Muscle of leg (tissue), 3 donors: ENCODE measurements at regions not wholly inside any gene's neighbourhood (a gene's known extent, or its start where the extent isn't known, plus 50 kb on each side); places are given as distances from the start of the nearest gene placed in this dataset.

Experiments
- DNase-seq: peaks from one replicate; pipeline ENCODE4 v3.0.0; 2013
- H3K27ac ChIP-seq: one replicate; pipeline ENCODE4 v1.5.1; 2013; ENCODE audit warnings: mild to moderate bottlenecking, low read length, control low read depth
- H3K27me3 ChIP-seq: one replicate; pipeline ENCODE4 v1.6.1; 2013; ENCODE audit warnings: low read length; ENCODE audit not compliant: control insufficient read depth, insufficient read depth
- H3K36me3 ChIP-seq: one replicate; pipeline ENCODE4 v1.6.1; 2013; ENCODE audit warnings: low read length; ENCODE audit not compliant: control insufficient read depth, insufficient read depth
- H3K4me1 ChIP-seq: one replicate; pipeline ENCODE4 v1.6.1; 2013; ENCODE audit warnings: low read length; ENCODE audit not compliant: control insufficient read depth, insufficient read depth
- H3K4me3 ChIP-seq: one replicate; pipeline ENCODE4 v1.5.1; 2013; ENCODE audit warnings: low read length, control low read depth
- H3K9me3 ChIP-seq: replicated peaks from 2 replicates; pipeline ENCODE4 v1.6.1; 2013; ENCODE audit warnings: low read depth, low read length; ENCODE audit not compliant: control insufficient read depth
- WGBS: methylation state at CpG from one replicate; pipeline ENCODE4 v1.1.5; 2013; ENCODE audit warnings: missing lambda C conversion rate; ENCODE audit not compliant: insufficient coverage; 5-methylcytosine and 5-hydroxymethylcytosine counted together

DNA sequence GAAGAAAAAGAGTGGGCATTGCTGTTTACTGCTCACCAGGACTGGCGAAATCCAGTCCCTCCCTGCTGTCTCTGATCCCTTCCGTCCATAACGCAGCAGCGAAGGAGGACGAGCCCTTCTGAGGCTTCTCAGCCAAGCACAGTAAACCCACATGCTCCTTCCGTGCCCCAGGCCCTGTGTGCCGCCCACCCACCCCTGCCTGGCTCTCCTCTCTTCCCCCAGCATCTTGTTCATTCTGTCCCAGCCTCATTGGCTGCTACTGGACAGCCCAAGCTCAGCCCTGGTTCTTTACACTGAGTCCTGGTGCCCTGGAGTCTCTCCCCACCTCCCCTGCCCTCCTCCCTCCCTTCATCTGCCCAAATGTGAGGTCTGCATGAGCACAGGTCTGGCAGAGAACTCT is 559.7 kb downstream of the BRD1 start:
- no peaks in the 10 kb centered on the region for H3K36me3 ChIP-seq
- H3K4me3 ChIP-seq: no peak overlapping the region
- peaks cover 41% of the 10 kb centered on the region for H3K27me3 ChIP-seq
- H3K4me1 ChIP-seq: no peaks in the 10 kb centered on the region
- no peak for DNase-seq
- H3K9me3 ChIP-seq: no peaks in the 10 kb centered on the region
- 26% methylated on average over 3 of the region's 7 CpGs for WGBS
- no peak overlapping the region for H3K27ac ChIP-seq

DNA sequence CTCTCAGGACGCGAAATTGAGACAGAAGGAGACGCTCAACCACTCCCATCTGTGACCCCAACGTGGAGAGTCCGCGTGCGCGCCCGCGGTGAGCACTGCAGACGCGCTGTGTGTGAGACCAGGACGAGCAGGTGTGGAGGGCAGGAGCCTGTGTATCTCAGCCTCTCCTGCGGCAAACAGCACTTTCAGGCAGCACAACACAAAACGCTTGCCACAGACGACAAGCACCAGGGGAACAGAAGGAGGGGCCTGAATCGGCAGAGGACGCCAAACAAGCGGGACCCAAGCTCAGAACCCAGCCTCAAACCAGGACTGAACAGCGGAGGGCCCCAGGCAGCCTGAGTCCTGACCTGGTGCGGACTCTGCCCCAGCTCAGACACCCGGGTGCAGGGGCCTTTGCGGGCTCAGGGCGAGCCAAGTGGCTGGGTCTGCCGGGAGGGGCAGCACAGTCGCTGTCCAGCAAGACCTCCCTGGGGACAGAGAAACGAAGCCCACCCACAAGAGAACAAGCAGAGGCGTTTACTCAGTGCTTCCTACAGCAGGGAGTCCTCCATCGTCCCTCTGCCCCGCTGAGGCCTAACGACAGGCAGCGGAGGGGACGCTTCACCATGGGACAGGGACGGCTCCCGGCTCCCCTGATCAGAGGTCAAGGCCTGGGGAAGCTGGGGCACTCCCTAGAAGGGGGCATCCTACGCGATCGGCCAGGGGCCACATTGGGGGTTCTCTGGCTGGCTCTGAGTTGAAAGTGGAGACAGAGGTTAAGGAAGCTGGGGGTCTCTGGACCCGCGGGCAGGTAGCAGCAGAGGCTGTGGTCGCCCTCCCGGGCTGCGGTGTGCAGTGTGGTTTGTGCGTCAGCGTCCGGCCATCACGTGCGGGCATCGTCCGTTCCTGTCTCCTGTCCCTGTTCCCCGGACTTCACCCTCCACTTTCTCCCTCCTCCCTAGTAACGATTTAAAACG is 560.8 kb downstream of the BRD1 start:
- H3K4me3 ChIP-seq: no peak overlapping the region
- no peaks in the 10 kb centered on the region for H3K4me1 ChIP-seq
- no peaks in the 10 kb centered on the region for H3K9me3 ChIP-seq
- peaks cover 36% of the 10 kb centered on the region for H3K27me3 ChIP-seq
- WGBS: 45% methylated on average over 35 of the region's 53 CpGs
- no peaks in the 10 kb centered on the region for H3K36me3 ChIP-seq
- H3K27ac ChIP-seq: no peak overlapping the region
- DNase-seq: no peak

- no peak overlapping the region for H3K4me3 ChIP-seq
- H3K27me3 ChIP-seq: peaks cover 21% of the 10 kb centered on the region
- no peak overlapping the region for H3K27ac ChIP-seq
- no peaks in the 10 kb centered on the region for H3K4me1 ChIP-seq
- 78% methylated on average over 6 of the region's 11 CpGs for WGBS
- H3K9me3 ChIP-seq: no peaks in the 10 kb centered on the region
- H3K36me3 ChIP-seq: no peaks in the 10 kb centered on the region
- DNase-seq: no peak
Observed at GRCh38 chr22:49264696-49265095, 563.0 kb downstream of the BRD1 start.

GRCh38 chr22:49263101-49263500 is 564.6 kb downstream of the BRD1 start:
- H3K9me3 ChIP-seq: no peaks in the 10 kb centered on the region
- no peak for DNase-seq
- peaks cover 13% of the 10 kb centered on the region for H3K27me3 ChIP-seq
- H3K27ac ChIP-seq: no peak overlapping the region
- 93% methylated on average over 11 of the region's 15 CpGs for WGBS
- no peak overlapping the region for H3K4me3 ChIP-seq
- H3K4me1 ChIP-seq: no peaks in the 10 kb centered on the region
- no peaks in the 10 kb centered on the region for H3K36me3 ChIP-seq

DNA sequence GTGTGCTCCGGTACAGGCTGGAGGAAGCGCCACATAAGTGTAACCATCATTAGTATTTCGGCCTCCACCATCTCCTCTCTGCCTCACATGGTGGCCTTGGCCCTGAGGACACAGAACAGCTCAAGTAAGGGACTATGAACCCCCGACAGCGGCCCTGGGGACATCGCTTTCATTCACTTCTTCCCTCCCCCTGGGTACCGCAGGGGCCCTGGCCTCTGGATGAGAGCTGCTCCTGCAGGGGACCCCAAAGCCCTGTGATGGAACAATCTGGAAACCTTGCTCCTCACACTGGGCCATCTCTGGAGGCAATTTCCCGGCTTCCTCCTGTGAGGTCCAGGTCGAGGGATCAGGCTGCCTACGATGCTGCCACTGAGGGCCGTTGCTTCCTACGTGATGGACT is 565.5 kb downstream of the BRD1 start:
- Histone ChIP-seq H3K27ac (no peak overlapping the region), H3K4me1 (no peaks in the 10 kb centered on the region), H3K9me3 (no peaks in the 10 kb centered on the region), H3K36me3 (no peaks in the 10 kb centered on the region), H3K27me3 (peaks cover 10% of the 10 kb centered on the region), H3K4me3 (no peak overlapping the region)
- DNase-seq: no peak
- WGBS: 90% methylated on average over 8 of the region's 12 CpGs

DNA sequence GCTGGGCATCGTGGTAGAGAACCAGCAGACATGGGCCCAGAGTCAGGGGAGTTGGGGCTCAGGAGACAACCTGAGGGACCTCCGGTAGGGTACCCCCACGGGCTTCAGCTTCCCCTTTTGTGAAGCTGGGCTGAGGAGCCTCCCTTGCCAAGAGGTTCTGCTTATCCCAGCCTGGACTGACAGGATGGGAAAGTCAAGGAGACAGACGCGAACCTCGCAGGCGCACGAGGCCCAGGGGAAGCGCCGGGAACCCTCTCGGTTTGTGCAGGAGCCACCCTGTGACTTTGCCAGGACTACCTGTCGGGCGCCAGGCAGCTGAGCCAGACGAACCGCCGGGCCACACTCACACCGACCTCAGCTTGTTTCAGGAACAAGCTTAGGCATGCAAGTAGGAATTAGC is 566.1 kb downstream of the BRD1 start:
- DNase-seq: no peak
- Histone ChIP-seq H3K4me1 (no peaks in the 10 kb centered on the region), H3K27me3 (peaks cover 5% of the 10 kb centered on the region), H3K36me3 (no peaks in the 10 kb centered on the region), H3K4me3 (no peak overlapping the region), H3K27ac (no peak overlapping the region), H3K9me3 (no peaks in the 10 kb centered on the region)
- 83% methylated on average over 14 of the region's 17 CpGs for whole genome bisulfite sequencing

DNA sequence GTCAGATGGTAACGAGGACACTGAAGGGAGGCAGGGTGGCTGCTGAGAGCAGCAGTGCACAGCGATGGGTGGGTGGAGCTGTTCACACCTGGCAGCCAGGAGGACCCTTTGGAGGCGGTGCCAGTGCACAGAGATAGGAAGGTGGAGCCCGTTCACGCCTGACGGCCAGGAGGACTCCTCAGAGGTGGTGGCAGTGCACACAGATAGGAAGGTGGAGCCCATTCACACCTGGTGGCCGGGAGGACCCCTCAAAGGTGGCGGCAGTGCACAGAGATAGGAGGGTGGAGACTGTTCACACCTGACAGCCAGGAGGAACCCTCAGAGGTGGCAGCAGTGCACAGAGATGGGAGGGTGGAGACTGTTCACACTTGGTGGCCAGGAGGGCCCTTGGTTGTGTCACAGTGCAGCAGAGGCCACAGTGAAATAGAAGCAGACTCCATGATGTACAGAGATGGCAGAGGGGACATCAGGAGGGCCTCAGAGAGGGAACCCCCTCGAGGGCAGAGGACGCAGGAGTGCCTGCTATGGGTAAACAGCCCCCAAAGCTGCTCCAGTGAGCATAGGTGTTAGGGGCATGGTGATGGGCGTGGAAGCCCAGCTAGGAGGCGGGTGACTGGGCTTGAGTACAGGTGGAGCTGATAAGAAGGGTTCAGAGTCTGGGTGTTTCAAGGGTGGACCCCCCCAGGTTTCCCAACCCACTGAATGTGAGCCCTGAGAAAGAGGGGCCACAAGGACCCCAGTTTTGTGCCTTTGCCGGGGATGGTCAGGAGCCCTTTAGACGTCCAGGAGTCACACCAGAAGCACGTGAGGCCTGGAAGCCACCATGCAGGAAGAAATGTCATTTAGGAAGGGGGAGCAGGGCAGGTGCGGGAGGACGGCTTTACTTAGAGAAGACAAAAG is 566.7 kb downstream of the BRD1 start:
- no peaks in the 10 kb centered on the region for H3K9me3 ChIP-seq
- H3K27me3 ChIP-seq: peaks cover 2% of the 10 kb centered on the region
- no peaks in the 10 kb centered on the region for H3K4me1 ChIP-seq
- 76% methylated on average over 16 of the region's 17 CpGs for WGBS
- H3K27ac ChIP-seq: no peak overlapping the region
- H3K36me3 ChIP-seq: no peaks in the 10 kb centered on the region
- no peak for DNase-seq
- no peak overlapping the region for H3K4me3 ChIP-seq

DNA sequence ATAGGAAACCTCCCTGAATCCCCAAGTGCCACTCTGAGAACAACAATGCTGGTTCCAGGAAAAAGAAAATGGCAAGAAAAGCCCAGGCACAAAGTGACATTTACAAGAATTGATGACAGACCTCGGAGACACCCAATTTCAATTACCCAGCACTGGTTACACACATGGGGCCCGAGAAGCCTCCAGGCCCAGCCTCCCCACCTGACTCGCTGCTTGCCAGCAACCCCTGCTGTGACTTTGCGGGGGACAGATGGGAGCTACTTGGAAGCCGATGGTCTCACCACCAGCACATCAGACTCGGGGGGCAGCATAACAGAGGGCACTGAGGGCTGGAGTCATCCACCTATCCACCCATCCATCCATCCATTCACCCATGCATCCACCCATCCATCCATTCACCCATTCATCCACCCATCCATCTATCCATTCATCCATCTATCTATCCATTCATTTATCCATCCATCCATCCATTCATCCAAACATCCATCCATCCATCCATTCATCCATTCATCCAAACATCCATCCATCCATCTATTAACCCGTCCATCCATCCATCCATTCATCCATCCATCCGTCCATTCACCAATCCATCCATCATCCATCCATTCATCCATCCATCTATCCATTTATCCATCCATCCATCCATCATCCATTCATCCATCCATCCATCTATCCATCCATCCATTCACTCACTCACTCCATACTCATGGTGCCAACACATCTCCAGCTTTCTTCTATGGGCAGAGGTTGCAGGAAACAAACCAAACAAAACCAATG is 567.6 kb downstream of the BRD1 start:
- H3K36me3 ChIP-seq: no peaks in the 10 kb centered on the region
- H3K27ac ChIP-seq: no peak overlapping the region
- H3K27me3 ChIP-seq: peaks cover 6% of the 10 kb centered on the region
- no peak overlapping the region for H3K4me3 ChIP-seq
- DNase-seq: no peak
- H3K9me3 ChIP-seq: no peaks in the 10 kb centered on the region
- H3K4me1 ChIP-seq: no peaks in the 10 kb centered on the region
- WGBS: 86% methylated on average over 8 of the region's 8 CpGs

GRCh38 chr22:49258107-49259010 is 569.3 kb downstream of the BRD1 start:
- Histone ChIP-seq H3K9me3 (no peaks in the 10 kb centered on the region), H3K27ac (no peak overlapping the region), H3K27me3 (peaks cover 6% of the 10 kb centered on the region), H3K4me1 (no peaks in the 10 kb centered on the region), H3K36me3 (no peaks in the 10 kb centered on the region), H3K4me3 (no peak overlapping the region)
- DNase-seq: no peak
- WGBS: 64% methylated on average over 27 of the region's 31 CpGs
